GM06990 (cell line): ENCODE measurements at regions not wholly inside any gene's neighbourhood (a gene's known extent, or its start where the extent isn't known, plus 50 kb on each side); places are given as distances from the start of the nearest gene placed in this dataset.

Source experiments
- DNase-seq: peaks from one replicate; pipeline ENCODE4 v3.0.0-alpha.2; 2011; ENCODE audit not compliant: insufficient read length; ENCODE audit errors: extremely low read depth
- H3K27me3 ChIP-seq: replicated peaks from 2 replicates; pipeline ENCODE4 v1.6.0; 2011; ENCODE audit warnings: low read length; ENCODE audit not compliant: control insufficient read depth, insufficient read depth
- H3K36me3 ChIP-seq: 2 replicates; pipeline ENCODE4 v1.5.1; 2011; ENCODE audit warnings: low read length; ENCODE audit not compliant: control insufficient read depth, insufficient read depth
- H3K4me3 ChIP-seq: replicated peaks from 2 replicates; pipeline ENCODE4 v1.5.1; 2011; ENCODE audit warnings: low read depth, mild to moderate bottlenecking, control low read depth, low read length
- TF ChIP-seq, protein P1 (sequence below): IDR thresholded peaks from 2 replicates; pipeline ENCODE4 v1.5.1; 2011; ENCODE audit warnings: low read length, control low read depth, mild to moderate bottlenecking, inconsistent platforms; ENCODE audit not compliant: insufficient read depth, poor library complexity, severe bottlenecking

DNA sequence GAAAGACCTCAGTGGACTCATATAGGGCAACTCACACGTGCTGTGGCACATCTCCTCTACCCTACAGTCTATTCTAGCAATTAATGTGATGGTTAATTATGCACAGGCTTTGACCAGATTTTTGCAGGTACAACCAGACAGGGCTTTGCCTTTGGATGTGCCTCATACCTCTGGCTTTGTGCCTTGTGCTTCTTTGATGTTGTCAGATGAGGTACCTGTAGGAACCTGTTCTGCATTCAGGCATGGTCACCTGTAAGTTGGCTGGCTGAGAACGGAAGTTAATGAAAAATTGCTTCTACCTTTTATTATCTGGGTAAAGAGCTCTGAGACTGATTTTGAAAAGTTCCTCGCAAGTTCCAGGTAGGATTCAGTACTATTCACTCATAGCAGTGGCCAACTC lies 462.9 kb upstream of the ZFHX3 start:
- Histone ChIP-seq H3K4me3 (no peak overlapping the region), H3K27me3 (no peaks in the 10 kb centered on the region; the same call in 1 of the 2 replicates), H3K36me3 (no peaks in the 10 kb centered on the region)
- TF ChIP-seq, protein P1, sequence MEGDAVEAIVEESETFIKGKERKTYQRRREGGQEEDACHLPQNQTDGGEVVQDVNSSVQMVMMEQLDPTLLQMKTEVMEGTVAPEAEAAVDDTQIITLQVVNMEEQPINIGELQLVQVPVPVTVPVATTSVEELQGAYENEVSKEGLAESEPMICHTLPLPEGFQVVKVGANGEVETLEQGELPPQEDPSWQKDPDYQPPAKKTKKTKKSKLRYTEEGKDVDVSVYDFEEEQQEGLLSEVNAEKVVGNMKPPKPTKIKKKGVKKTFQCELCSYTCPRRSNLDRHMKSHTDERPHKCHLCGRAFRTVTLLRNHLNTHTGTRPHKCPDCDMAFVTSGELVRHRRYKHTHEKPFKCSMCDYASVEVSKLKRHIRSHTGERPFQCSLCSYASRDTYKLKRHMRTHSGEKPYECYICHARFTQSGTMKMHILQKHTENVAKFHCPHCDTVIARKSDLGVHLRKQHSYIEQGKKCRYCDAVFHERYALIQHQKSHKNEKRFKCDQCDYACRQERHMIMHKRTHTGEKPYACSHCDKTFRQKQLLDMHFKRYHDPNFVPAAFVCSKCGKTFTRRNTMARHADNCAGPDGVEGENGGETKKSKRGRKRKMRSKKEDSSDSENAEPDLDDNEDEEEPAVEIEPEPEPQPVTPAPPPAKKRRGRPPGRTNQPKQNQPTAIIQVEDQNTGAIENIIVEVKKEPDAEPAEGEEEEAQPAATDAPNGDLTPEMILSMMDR, result no peak
- DNase-seq, result no peak

DNA sequence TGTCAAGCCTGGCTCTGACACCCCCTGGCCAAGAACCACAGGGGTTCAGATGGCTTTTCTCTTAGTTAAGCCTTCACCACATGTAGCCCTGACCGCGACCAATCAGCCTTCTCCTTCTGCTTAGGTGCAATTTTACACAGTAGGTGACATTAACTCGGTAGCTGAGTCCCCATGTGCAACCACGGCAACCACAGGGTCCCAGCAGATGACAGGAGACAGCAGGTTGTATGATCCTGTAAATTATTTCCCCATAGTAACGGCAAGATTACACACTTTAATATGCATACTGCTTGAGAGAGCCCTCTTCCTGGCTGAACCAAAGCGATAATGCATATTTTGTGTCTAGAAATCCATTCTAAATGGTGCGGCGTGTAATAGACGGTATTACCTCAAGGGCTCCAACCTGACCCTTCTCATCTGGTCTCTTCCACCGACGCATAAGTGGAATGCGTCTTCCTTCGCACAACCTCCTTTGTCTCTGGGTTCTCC lies 458.7 kb upstream of the ZFHX3 start:
- Histone ChIP-seq H3K36me3 (no peaks in the 10 kb centered on the region), H3K4me3 (no peak overlapping the region), H3K27me3 (no peaks in the 10 kb centered on the region; the same call in 1 of the 2 replicates)
- TF ChIP-seq, protein P1, result no peak
- no peak for DNase-seq

- no peak for DNase-seq
- Histone ChIP-seq H3K36me3 (no peaks in the 10 kb centered on the region), H3K27me3 (no peaks in the 10 kb centered on the region; the same call in 1 of the 2 replicates), H3K4me3 (no peak overlapping the region)
- TF ChIP-seq, protein P1, result no peak
These were observed 457.6 kb upstream of the ZFHX3 start for GRCh38 chr16:73505577-73505976.

- H3K36me3 ChIP-seq, result no peaks in the 10 kb centered on the region
- no peak for DNase-seq
- TF ChIP-seq, protein P1, result no peak
- H3K4me3 ChIP-seq, result no peak overlapping the region
- no peaks in the 10 kb centered on the region for H3K27me3 ChIP-seq
These were observed 457.0 kb upstream of the ZFHX3 start for GRCh38 chr16:73504591-73505575.

GRCh38 chr16:73503093-73503492 lies 455.2 kb upstream of the ZFHX3 start:
- H3K4me3 ChIP-seq, result no peak overlapping the region
- TF ChIP-seq, protein P1, result no peak
- no peaks in the 10 kb centered on the region for H3K36me3 ChIP-seq
- no peak for DNase-seq
- no peaks in the 10 kb centered on the region for H3K27me3 ChIP-seq
